Suprapubic skin (tissue), 4 donors: ENCODE measurements at regions not wholly inside any gene's neighbourhood (a gene's known extent, or its start where the extent isn't known, plus 50 kb on each side); places are given as distances from the start of the nearest gene placed in this dataset.

Experiments used
- DNase-seq, 2 donors: peaks; one replicate each; pipeline ENCODE4 v3.0.0-alpha.2; 2019; ENCODE audit warnings: low spot score in 2 of 2
- H3K27ac ChIP-seq: fragments of 200-600 bp; sonication (generic); one replicate; pipeline ENCODE4 v1.5.1; 2019
- H3K27me3 ChIP-seq: fragments of 200-600 bp; sonication (generic); one replicate; pipeline ENCODE4 v1.5.1; 2019
- H3K36me3 ChIP-seq: fragments of 200-600 bp; sonication (generic); one replicate; pipeline ENCODE4 v1.5.1; 2019
- H3K4me1 ChIP-seq: fragments of 200-600 bp; sonication (generic); one replicate; pipeline ENCODE4 v1.5.1; 2019
- H3K4me3 ChIP-seq: fragments of 200-600 bp; sonication (generic); one replicate; pipeline ENCODE4 v1.5.1; 2019; ENCODE audit warnings: mild to moderate bottlenecking
- H3K9me3 ChIP-seq: fragments of 200-600 bp; sonication (generic); one replicate; pipeline ENCODE4 v1.5.1; 2019
- EP300 ChIP-seq: sonication (generic); formaldehyde crosslinking; IDR thresholded peaks from one replicate; pipeline ENCODE4 v1.6.1; 2017; ENCODE audit warnings: antibody characterized with exemption
- POLR2A ChIP-seq, 2 donors: fragments of 450-650 bp; IDR thresholded peaks; one replicate each; pipeline ENCODE4 v1.6.1; 2017; ENCODE audit warnings: antibody characterized with exemption in 2 of 2, mild to moderate bottlenecking in 2 of 2, moderate library complexity in 2 of 2
- POLR2AphosphoS5 ChIP-seq, 3 donors: sonication (generic); formaldehyde crosslinking; IDR thresholded peaks; one replicate each; pipeline ENCODE4 v1.6.1; 2017; ENCODE audit warnings: antibody characterized with exemption in 3 of 3
- WGBS: methylation state at CpG from one replicate; pipeline ENCODE4 v1.1.5; 2018; 5-methylcytosine and 5-hydroxymethylcytosine counted together
- TF ChIP-seq, protein P1 (sequence below), 2 donors: fragments of 200-600 bp in 1 of 2; fragments of 450-650 bp in 1 of 2; sonication (generic) in 1 of 2; IDR thresholded peaks; one replicate each; pipeline ENCODE4 v1.5.1; 2016 to 2019; ENCODE audit warnings: antibody characterized with exemption in 2 of 2, mild to moderate bottlenecking in 1 of 2, moderate library complexity in 1 of 2

DNA sequence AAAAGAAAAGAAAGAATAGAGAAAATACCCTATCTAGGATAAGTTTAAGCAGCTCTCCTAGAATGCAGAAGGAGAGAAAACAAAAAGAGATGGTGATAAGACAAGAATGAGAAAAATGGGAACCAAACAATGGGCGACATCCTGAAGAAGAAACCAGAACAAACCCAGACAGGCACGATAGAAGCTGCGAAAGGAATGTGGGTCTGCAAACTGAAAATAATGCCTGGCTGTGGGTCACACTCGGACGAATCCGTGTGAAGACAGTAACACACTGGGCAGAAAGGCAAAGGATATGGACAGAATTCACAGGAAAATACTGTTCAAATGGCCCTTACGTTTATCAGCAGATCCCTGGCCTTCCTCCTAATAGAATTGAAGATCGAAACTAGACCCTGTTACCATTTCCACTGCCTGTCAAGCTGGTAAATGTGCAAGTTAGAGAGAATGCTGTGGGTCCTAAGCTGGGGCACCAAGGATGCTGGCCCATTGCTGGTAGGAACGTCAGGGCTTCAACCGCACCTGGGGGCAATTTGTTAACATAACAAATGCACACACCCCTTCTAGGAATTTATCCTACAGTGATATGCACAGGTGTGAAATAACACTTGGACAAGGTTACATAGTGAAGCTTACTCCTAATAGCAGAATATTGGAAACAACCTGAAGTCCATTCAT lies 117.5 kb upstream of the RFLNA start:
- H3K27ac ChIP-seq = no peak overlapping the region
- H3K27me3 ChIP-seq = peaks cover 3% of the 10 kb centered on the region
- H3K36me3 ChIP-seq = no peaks in the 10 kb centered on the region
- H3K9me3 ChIP-seq = no peaks in the 10 kb centered on the region
- TF ChIP-seq POLR2AphosphoS5 (IDR thresholded peaks at IDR 0.05) (no peak), POLR2A (IDR thresholded peaks at IDR 0.05) (no peak), EP300 (no peak)
- TF ChIP-seq, protein P1, sequence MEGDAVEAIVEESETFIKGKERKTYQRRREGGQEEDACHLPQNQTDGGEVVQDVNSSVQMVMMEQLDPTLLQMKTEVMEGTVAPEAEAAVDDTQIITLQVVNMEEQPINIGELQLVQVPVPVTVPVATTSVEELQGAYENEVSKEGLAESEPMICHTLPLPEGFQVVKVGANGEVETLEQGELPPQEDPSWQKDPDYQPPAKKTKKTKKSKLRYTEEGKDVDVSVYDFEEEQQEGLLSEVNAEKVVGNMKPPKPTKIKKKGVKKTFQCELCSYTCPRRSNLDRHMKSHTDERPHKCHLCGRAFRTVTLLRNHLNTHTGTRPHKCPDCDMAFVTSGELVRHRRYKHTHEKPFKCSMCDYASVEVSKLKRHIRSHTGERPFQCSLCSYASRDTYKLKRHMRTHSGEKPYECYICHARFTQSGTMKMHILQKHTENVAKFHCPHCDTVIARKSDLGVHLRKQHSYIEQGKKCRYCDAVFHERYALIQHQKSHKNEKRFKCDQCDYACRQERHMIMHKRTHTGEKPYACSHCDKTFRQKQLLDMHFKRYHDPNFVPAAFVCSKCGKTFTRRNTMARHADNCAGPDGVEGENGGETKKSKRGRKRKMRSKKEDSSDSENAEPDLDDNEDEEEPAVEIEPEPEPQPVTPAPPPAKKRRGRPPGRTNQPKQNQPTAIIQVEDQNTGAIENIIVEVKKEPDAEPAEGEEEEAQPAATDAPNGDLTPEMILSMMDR (IDR thresholded peaks at IDR 0.05) = no peak
- no peaks in the 10 kb centered on the region for H3K4me1 ChIP-seq
- H3K4me3 ChIP-seq = no peak overlapping the region
- 88% methylated on average over 10 of the region's 10 CpGs for WGBS
- no peak for DNase-seq

DNA sequence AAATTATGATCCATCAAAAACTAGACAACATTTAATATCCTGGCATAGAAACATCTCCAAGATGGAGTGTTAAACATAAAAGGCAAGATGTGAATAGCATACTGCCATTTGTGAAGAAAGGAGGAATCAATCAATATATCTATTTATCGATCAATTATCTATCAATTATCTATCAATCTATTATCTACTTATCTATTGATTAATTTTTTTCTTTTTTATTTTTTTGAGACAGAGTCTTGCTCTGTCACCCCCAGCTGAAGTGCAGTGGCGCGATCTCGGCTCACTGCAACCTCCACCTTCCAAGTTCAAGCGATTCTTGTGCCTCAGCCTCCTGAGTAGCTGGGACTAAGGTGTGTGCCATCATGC lies 117.0 kb upstream of the RFLNA start:
- Histone ChIP-seq H3K9me3 (no peaks in the 10 kb centered on the region), H3K27me3 (peaks cover 3% of the 10 kb centered on the region), H3K36me3 (no peaks in the 10 kb centered on the region), H3K4me1 (no peaks in the 10 kb centered on the region), H3K4me3 (no peak overlapping the region), H3K27ac (no peak overlapping the region)
- TF ChIP-seq POLR2A (IDR thresholded peaks at IDR 0.05) (no peak), EP300 (no peak), POLR2AphosphoS5 (IDR thresholded peaks at IDR 0.05) (no peak)
- TF ChIP-seq, protein P1 (IDR thresholded peaks at IDR 0.05) = no peak
- DNase-seq = no peak
- WGBS = 97% methylated on average over 5 of the region's 5 CpGs

DNA sequence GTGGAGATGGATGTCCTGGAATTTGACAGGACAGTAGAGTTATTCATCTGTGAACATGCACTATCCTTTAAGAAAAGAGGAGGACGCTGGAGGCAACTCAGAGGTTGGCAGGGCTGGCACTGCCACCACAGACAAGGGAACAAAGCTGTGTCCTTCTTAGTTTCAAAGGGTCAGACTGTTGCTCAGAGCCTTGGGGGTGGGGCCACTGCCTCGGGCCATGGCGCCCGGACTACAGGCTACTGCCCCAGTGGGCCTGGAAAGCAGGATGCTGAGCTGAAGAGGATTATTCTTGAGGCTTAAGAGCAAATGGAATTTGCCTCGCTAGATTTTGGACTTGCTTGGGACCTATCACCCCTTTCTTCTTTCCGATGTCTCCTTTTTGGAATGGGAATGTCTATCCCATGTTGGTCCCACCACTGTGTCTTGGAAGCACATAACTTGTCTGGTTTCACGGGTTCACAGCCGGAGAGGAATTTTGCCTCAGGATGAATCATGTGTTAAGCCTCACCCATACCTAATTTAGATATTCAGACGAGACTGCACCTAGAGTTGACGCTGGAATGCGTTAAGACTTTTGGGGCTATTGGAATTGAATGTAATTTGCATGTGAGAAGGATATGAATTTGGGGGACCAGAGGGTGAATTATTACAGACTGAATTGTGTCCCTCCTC lies 114.8 kb upstream of the RFLNA start:
- 61% methylated on average over 11 of the region's 11 CpGs for WGBS
- H3K27ac ChIP-seq = no peak overlapping the region
- H3K9me3 ChIP-seq = no peaks in the 10 kb centered on the region
- DNase-seq = no peak
- H3K36me3 ChIP-seq = no peaks in the 10 kb centered on the region
- H3K4me3 ChIP-seq = no peak overlapping the region
- H3K4me1 ChIP-seq = no peaks in the 10 kb centered on the region
- H3K27me3 ChIP-seq = peaks cover 3% of the 10 kb centered on the region
- TF ChIP-seq POLR2AphosphoS5 (IDR thresholded peaks at IDR 0.05) = no peak
- TF ChIP-seq POLR2A (IDR thresholded peaks at IDR 0.05) = no peak
- TF ChIP-seq, protein P1 (IDR thresholded peaks at IDR 0.05) = no peak
- no peak for TF ChIP-seq EP300

GRCh38 chr12:124183172-124183571 lies 111.7 kb upstream of the RFLNA start:
- Histone ChIP-seq H3K9me3 (no peaks in the 10 kb centered on the region), H3K4me1 (no peaks in the 10 kb centered on the region), H3K4me3 (no peak overlapping the region), H3K27me3 (no peaks in the 10 kb centered on the region), H3K27ac (no peak overlapping the region), H3K36me3 (no peaks in the 10 kb centered on the region)
- no peak for TF ChIP-seq POLR2A (IDR thresholded peaks at IDR 0.05)
- TF ChIP-seq, protein P1 (IDR thresholded peaks at IDR 0.05) = no peak
- no peak for TF ChIP-seq POLR2AphosphoS5 (IDR thresholded peaks at IDR 0.05)
- TF ChIP-seq EP300 = no peak
- DNase-seq = no peak
- 57% methylated on average over 2 of the region's 2 CpGs for WGBS

DNA sequence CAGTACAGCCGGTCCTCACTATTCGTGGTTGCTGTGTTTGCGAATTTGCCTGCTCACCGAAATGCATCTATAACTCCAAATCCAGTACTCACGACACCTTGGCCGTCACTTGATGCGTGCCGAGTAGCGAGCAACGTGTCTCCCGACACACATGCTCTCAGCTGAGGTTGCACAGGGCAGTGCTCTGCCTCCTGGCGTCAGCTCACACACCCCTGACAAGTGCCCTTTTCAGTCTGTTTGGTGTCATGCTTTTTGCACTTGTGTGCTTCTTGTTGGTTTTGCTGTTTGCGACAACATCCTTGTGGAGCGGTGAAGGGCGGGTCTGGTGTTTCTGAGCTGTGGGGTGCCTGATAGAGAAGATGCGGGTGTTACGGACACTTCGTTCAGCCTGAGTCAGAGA lies 110.4 kb upstream of the RFLNA start:
- Histone ChIP-seq H3K4me3 (no peak overlapping the region), H3K4me1 (no peaks in the 10 kb centered on the region), H3K27me3 (no peaks in the 10 kb centered on the region), H3K36me3 (no peaks in the 10 kb centered on the region), H3K27ac (no peak overlapping the region), H3K9me3 (no peaks in the 10 kb centered on the region)
- WGBS = 93% methylated on average over 18 of the region's 18 CpGs
- TF ChIP-seq, protein P1 (IDR thresholded peaks at IDR 0.05) = no peak
- TF ChIP-seq POLR2AphosphoS5 (IDR thresholded peaks at IDR 0.05) = no peak
- no peak for TF ChIP-seq EP300
- TF ChIP-seq POLR2A (IDR thresholded peaks at IDR 0.05) = no peak
- no peak for DNase-seq
